NCI-H526 (cell line): ENCODE measurements at regions not wholly inside any gene's neighbourhood (a gene's known extent, or its start where the extent isn't known, plus 50 kb on each side); places are given as distances from the start of the nearest gene placed in this dataset.
"Not testable (repeated sequence)": the region's sequence is repeated elsewhere in the genome, so short reads cannot be mapped to it uniquely, and the experiment has no call there.

Experiments
- DNase-seq, 2 experiments: peaks; one replicate each; lab custom pipeline; 2025; lab: John Stamatoyannopoulos, UW

DNA sequence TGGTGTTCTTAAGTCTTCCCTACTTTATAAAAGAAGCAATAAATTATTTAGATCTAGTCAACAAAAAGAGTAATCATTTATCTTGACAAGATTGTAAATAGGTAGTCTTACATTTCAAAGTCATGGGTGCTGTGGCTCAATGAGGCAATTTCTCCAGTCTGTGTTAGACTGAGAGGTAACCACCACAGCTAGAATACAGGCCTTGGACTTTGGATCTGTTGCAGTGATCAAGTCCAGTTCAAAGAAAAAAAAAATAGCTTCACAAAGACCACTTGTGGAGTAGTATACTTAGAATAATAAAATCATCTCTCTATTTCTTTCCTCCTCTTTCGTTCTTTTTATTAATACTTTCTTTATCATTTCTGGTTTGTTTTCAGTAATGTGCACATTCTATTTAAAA is 93.1 kb upstream of the FSIP2 start:
- peak in 1 of 2 experiments; percentile 42 for DNase-seq

DNA sequence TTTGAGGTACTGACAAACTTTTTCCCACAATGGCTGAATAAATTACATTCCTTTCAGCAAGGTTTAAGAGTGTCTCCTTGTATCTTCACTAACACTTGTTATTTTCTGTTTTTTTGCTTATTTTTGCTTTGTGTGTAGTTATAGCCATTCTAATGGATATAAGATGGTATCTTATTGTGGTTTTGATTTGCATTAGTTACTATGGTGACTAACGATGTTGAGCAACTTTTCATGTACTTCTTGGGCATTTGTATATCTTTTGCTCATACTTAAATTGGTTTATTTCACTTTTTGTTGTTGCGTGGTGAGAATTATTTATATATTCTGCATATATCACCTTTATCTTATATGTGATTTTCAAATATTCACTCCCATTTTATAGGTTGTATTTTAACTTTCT is 79.9 kb upstream of the FSIP2 start:
- DNase-seq: no peak

DNA sequence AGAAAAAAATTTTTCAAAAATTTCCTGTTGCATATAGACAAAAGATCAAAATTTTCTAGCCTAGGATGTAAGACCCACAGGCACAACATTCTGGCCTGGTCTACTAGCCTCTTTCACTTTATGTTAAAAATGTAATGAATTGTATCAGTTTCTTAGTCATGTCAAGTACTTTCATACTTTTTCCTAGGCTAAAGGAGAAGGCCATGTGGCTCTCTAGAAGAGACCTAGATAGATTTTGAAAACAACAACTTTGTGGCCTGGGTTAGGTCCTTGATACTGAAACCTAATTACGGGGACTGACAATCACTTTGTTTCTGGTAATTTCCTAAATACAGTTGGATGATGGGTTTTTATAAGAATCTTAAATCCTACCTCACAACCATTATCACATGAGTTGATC is 74.8 kb upstream of the FSIP2 start:
- no peak for DNase-seq

DNA sequence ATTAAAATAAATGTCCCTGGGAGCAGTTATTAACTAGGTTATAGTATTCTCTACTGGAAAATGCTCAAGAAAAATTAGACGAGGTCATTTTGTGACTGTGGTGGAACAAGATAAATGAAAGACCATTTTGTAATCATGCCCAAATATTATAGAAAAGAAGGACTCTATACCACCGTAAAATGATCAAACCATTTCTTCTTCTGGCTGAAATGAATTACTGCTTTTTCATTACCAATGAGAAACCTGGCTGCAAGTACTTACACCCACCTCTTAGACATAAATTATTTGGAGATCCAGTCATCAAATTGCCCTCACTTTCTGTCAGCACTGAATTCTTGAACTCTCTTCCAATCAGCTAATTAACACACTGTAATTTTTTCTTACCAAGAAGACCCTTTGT is 74.2 kb upstream of the FSIP2 start:
- no peak for DNase-seq

DNA sequence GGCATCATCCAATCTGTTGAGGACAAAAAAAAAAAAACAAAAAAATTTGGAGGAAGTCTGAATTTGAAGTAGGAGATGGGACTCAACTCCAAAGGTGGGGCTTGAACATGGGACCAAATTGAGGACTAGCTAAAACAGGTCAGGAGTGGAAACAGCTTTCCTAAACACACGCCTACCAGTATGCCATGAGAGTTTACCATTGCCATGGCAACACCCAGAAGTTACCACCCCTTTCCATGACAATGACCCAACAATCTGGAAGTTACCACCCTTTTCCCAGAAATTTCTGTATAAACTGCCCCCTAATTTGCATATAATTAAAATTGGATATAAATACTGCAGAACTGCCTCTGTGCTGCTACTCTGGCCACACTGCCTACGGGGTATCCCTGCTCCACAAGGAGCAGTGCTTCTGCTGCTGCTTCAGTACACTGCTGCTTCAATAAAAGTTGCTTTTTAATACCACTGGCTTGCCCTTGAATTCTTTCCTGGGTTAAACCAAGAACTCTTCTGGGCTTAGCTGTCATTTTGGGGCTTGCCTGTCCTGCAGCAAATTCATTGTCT is 73.3 kb upstream of the FSIP2 start:
- no peak for DNase-seq

DNA sequence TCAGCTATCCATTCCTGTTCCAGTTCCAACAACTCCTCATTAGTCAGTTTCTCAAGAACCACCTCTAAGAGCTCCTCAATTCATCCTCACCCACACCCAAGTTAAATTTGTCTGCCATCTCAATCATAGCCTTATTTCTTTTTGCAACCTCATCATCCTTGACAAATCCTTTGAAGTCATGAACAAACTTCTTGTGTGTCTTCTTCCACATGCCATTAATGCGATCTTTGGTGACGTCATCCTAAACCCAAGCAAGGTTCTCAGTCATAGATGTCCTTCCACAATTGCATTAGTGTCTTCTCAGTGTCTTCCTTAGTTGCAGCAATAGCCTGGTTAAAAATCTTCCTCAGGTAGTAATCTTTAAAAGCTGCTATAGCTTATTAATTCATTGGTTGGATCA is 71.2 kb upstream of the FSIP2 start:
- no peak for DNase-seq

DNA sequence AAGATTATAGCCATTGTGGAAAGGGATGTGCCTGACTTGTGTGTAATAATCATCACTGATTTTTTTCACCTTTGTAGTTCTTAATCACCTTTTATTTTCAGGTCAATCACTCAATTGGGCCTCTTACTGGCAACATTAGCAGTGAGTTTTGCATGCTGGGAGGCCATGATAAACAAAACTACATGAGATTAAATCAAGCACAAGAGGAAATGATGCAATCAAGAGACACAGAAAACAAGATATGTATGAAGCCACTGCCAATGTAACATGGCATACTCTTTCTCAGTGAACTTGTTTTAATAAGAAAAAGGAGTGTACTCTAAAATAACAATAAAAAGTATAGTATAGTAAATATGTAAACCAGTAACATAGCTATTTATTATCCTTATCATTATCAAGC is 69.9 kb upstream of the FSIP2 start:
- DNase-seq: no peak

DNA sequence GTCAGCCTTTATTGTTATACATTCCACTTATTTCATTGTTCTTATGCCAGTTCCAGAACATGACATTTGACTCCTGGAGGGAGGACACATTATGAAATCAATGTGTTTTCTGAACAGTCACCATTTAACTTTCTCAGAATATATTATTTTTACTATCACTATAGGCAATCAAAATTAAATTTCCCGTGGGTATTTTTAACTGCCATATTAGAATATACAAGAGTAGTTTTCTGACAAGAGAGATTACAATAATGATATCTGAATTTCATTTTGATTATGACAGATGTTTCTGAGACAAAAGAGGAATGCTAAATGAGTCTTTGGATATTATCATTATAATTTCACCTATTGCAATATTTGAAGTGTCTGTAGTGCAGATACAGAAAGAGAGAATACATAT is 64.4 kb upstream of the FSIP2 start:
- DNase-seq: no peak

DNA sequence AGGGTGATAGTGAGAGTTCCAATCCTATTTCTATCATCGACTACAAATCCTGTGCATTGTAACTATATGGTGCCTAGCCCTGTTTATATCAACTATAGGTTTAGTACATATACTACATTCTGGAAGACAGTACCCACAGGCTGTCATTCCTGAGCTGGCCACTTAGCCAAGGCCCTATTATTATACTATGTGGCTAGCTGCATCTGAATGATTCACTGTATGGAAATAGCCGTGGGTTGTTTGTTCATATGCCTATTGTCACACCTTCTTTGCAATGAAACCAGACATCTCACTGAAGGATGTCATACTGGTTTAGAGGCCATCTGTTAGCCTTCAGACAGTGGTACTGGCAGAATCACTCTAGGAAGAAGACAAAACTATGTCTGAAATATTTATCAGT is 62.3 kb upstream of the FSIP2 start:
- DNase-seq: no peak

DNA sequence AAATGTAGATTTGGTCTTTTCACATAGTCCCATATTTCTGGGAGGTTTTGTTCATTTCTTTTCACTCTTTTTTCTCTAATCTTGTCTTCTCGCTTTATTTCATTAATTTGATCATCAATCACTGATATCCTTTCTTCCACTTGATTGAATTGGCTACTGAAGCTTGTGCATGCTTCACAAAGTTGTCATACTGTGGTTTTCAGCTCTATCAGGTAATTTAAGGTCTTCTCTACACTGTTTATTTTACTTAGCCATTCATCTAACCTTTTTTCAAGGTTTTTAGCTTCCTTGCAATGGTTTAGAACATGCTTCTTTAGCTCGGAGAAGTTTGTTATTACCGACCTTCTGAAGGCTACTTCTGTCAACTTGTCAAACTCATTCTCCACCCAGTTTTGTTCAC is 51.6 kb upstream of the FSIP2 start:
- DNase-seq: not testable (repeated sequence)

DNA sequence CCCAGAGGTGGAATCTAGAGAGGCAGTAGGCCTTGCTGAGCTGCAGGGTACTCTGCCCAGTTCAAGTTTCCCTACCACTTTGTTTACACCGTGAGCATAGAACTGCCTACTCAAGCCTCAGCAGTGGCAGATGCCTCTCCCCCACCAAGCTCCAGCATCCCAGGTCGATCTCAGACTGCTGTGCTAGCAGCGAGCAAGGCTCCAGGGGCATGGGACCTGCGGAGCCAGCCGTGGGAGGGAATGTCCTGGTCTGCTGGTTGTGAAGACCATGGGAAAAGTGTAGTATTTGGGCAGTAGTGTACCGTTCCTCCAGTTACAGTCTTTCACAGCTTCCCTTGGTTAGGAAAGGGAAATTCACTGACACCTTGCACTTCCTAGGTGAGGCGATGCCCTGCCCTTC is 50.6 kb upstream of the FSIP2 start:
- DNase-seq: no peak
